Panc1 (cell line): ENCODE measurements at regions not wholly inside any gene's neighbourhood (a gene's known extent, or its start where the extent isn't known, plus 50 kb on each side); places are given as distances from the start of the nearest gene placed in this dataset.

Experiments used
- CTCF ChIP-seq: fragments of 450-650 bp; IDR thresholded peaks from 2 replicates; pipeline ENCODE4 v1.5.1; 2017; ENCODE audit warnings: mild to moderate bottlenecking
- POLR2AphosphoS5 ChIP-seq: IDR thresholded peaks from 2 replicates; pipeline ENCODE4 v1.6.1; 2012; ENCODE audit warnings: mild to moderate bottlenecking, low read depth, low read length, moderate library complexity
- REST ChIP-seq, 2 experiments: IDR thresholded peaks; 2 replicates each; pipeline ENCODE4 v1.6.1; 2011 to 2012; ENCODE audit warnings: low read depth in 2 of 2, control low read depth in 1 of 2, low read length in 1 of 2, mild to moderate bottlenecking in 1 of 2, moderate library complexity in 1 of 2; ENCODE audit not compliant: insufficient read depth in 1 of 2
- SIN3A ChIP-seq: IDR thresholded peaks from 2 replicates; pipeline ENCODE4 v1.6.1; 2012; ENCODE audit warnings: low read depth, mild to moderate bottlenecking, low read length, moderate library complexity, borderline replicate concordance; ENCODE audit not compliant: insufficient read depth
- TCF7L2 ChIP-seq: IDR thresholded peaks from 2 replicates; pipeline ENCODE4 v1.6.1; 2011; ENCODE audit warnings: mild to moderate bottlenecking, low read depth, low read length, inconsistent platforms

- TF ChIP-seq CTCF = no peak
- TF ChIP-seq SIN3A = no peak
- no peak for TF ChIP-seq POLR2AphosphoS5
- no peak for TF ChIP-seq REST (IDR thresholded peaks at IDR 0.05; ENCODE audit: insufficient read depth in 1 of 2, low read depth in 2 of 2, low read length in 1 of 2)
- no peak for TF ChIP-seq TCF7L2
Observed at GRCh38 chr4:104385713-104386112, 109.0 kb downstream of the CXXC4 start.
